ENCODE measurements at regions not wholly inside any gene's neighbourhood (a gene's known extent, or its start where the extent isn't known, plus 50 kb on each side); places are given as distances from the start of the nearest gene placed in this dataset.

GRCh38 chr2:220877491-220877890 is 694.6 kb downstream of the EPHA4 start:
- H3K27me3 ChIP-seq: no peaks in the 10 kb centered on the region
- H3K36me3 ChIP-seq: no peaks in the 10 kb centered on the region
- DNase-seq (ENCODE audit: extremely low spot score in 2 of 2): no peak
- no peak overlapping the region for H3K27ac ChIP-seq
- H3K4me3 ChIP-seq: no peak overlapping the region
- TF ChIP-seq POLR2A (IDR thresholded peaks at IDR 0.05): no peak
- TF ChIP-seq POLR2AphosphoS5 (IDR thresholded peaks at IDR 0.05; ENCODE audit: insufficient read depth in 1 of 2, low read depth in 1 of 2): no peak
- TF ChIP-seq, protein P1, sequence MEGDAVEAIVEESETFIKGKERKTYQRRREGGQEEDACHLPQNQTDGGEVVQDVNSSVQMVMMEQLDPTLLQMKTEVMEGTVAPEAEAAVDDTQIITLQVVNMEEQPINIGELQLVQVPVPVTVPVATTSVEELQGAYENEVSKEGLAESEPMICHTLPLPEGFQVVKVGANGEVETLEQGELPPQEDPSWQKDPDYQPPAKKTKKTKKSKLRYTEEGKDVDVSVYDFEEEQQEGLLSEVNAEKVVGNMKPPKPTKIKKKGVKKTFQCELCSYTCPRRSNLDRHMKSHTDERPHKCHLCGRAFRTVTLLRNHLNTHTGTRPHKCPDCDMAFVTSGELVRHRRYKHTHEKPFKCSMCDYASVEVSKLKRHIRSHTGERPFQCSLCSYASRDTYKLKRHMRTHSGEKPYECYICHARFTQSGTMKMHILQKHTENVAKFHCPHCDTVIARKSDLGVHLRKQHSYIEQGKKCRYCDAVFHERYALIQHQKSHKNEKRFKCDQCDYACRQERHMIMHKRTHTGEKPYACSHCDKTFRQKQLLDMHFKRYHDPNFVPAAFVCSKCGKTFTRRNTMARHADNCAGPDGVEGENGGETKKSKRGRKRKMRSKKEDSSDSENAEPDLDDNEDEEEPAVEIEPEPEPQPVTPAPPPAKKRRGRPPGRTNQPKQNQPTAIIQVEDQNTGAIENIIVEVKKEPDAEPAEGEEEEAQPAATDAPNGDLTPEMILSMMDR (IDR thresholded peaks at IDR 0.05): no peak
- intact Hi-C loops (cut with DNase I): no loop called here
- H3K9me3 ChIP-seq: no peaks in the 10 kb centered on the region
- H3K4me1 ChIP-seq: no peaks in the 10 kb centered on the region

- no peaks in the 10 kb centered on the region for H3K36me3 ChIP-seq
- H3K27ac ChIP-seq: no peak overlapping the region
- H3K9me3 ChIP-seq: no peaks in the 10 kb centered on the region
- H3K27me3 ChIP-seq: no peaks in the 10 kb centered on the region
- no peaks in the 10 kb centered on the region for H3K4me1 ChIP-seq
- intact Hi-C loops (cut with DNase I): no loop called here
- H3K4me3 ChIP-seq: no peak overlapping the region
- DNase-seq (ENCODE audit: extremely low spot score in 2 of 2): no peak
- TF ChIP-seq POLR2AphosphoS5 (IDR thresholded peaks at IDR 0.05; ENCODE audit: insufficient read depth in 1 of 2, low read depth in 1 of 2): no peak
- TF ChIP-seq, protein P1 (IDR thresholded peaks at IDR 0.05): no peak
- no peak for TF ChIP-seq POLR2A (IDR thresholded peaks at IDR 0.05)
Observed at GRCh38 chr2:220877897-220878296, 694.2 kb downstream of the EPHA4 start.

DNA sequence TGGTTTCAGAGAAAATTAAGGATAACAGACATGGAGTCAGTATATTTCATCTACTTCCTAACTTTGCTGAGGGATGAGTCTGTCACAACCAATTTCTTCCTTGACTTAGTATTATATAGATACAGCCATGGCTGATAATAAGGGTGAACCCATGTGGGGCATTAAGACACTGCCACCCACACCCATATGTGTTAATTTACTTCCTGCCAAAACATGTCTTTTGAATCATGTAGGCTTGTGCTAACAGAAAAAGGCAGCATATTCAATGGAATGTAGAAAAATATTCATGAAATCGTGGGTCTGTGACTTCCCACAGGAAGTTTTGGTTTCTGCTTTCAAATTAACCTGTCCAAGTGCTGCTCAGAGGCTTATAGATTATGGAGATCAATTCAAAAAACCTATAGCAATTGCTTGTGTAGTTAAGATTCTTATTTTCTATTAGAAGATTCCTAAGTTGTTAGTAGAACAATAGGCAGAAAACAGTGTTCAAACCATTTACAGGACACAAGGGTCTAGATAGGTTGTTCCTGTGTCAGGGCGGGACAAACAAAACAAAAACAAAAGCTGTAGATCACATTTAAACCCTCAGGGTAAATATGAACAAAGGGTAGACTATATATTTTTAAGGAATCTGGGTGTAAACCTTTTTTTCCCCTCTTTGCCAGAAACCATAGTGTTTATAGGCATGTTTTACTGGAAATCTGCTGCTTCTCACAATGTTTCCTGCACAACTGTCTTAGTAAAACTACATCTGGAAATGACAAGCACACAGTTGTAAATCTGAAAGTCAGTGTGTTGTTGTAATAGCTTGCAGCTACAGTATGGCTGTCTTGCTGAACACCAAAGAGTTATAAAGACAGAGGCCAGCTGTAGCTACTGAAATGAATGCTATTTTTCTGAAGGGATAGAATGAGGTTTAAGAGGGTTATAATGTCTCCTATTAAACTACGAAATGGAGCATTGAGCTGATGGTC is 691.2 kb downstream of the EPHA4 start:
- H3K4me3 ChIP-seq: no peak overlapping the region
- H3K27me3 ChIP-seq: no peaks in the 10 kb centered on the region
- no peaks in the 10 kb centered on the region for H3K36me3 ChIP-seq
- H3K27ac ChIP-seq: no peak overlapping the region
- no peak for DNase-seq (ENCODE audit: extremely low spot score in 2 of 2)
- no peaks in the 10 kb centered on the region for H3K9me3 ChIP-seq
- no peaks in the 10 kb centered on the region for H3K4me1 ChIP-seq
- intact Hi-C loops (cut with DNase I): no loop called here
- TF ChIP-seq POLR2AphosphoS5 (IDR thresholded peaks at IDR 0.05; ENCODE audit: insufficient read depth in 1 of 2, low read depth in 1 of 2) (no peak), POLR2A (IDR thresholded peaks at IDR 0.05) (no peak)
- TF ChIP-seq, protein P1 (IDR thresholded peaks at IDR 0.05): no peak

DNA sequence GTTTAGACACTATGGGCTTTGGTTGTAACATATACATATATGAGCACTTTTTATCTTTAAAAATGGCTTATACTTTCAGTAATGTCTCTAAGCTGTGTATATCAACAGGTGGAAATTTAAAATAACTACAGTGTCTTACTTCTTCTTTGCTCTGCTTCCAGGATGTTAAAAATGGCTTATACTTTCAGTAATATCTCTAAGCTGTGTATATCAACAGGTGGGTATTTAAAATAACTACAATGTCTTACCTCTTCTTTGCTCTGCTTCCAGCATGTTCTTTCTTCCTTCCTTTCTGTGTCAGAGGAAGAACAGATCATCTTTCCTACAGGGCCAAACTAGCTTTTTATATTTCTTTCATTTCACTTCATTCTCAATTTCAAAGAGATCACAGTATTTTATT is 689.6 kb downstream of the EPHA4 start:
- TF ChIP-seq POLR2A (IDR thresholded peaks at IDR 0.05) (no peak), POLR2AphosphoS5 (IDR thresholded peaks at IDR 0.05; ENCODE audit: insufficient read depth in 1 of 2, low read depth in 1 of 2) (no peak)
- TF ChIP-seq, protein P1 (IDR thresholded peaks at IDR 0.05): no peak
- DNase-seq (ENCODE audit: extremely low spot score in 2 of 2): no peak
- Histone ChIP-seq H3K4me3 (no peak overlapping the region), H3K36me3 (no peaks in the 10 kb centered on the region), H3K27me3 (no peaks in the 10 kb centered on the region), H3K9me3 (no peaks in the 10 kb centered on the region), H3K4me1 (no peaks in the 10 kb centered on the region), H3K27ac (no peak overlapping the region)
- intact Hi-C loops (cut with DNase I): no loop called here

DNA sequence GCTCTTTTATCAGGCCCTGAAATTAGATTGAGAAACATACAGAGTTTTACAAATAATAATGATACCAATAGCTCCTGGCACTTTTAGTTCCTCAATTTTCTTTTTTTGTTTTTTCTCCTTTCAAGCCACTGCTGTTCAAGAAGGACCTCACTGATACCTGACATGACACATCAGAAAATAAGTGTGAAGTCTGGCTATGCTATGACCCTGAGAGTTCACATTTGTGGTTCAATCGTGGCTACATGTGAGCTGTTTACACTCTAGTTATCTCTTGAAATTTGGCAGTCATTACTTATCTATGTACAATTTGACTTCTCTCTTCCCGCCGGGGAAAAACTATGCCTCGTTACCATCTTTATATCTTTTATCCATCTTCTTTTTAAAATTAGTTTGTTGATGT is 686.5 kb downstream of the EPHA4 start:
- intact Hi-C loops (cut with DNase I): no loop called here
- H3K36me3 ChIP-seq: no peaks in the 10 kb centered on the region
- TF ChIP-seq, protein P1 (IDR thresholded peaks at IDR 0.05): no peak
- TF ChIP-seq POLR2AphosphoS5 (IDR thresholded peaks at IDR 0.05; ENCODE audit: insufficient read depth in 1 of 2, low read depth in 1 of 2) (no peak), POLR2A (IDR thresholded peaks at IDR 0.05) (no peak)
- DNase-seq (ENCODE audit: extremely low spot score in 2 of 2): no peak
- H3K9me3 ChIP-seq: no peaks in the 10 kb centered on the region
- H3K4me3 ChIP-seq: no peak overlapping the region
- no peak overlapping the region for H3K27ac ChIP-seq
- no peaks in the 10 kb centered on the region for H3K27me3 ChIP-seq
- H3K4me1 ChIP-seq: no peaks in the 10 kb centered on the region
